GM21529 (cell line): ENCODE measurements at regions not wholly inside any gene's neighbourhood (a gene's known extent, or its start where the extent isn't known, plus 50 kb on each side); places are given as distances from the start of the nearest gene placed in this dataset.
"Not testable (repeated sequence)": the region's sequence is repeated elsewhere in the genome, so short reads cannot be mapped to it uniquely, and the experiment has no call there.

Experiments used
- ATAC-seq: cut with Tn5 transposase; IDR thresholded peaks from one replicate; pipeline ENCODE4 v1.9.1; 2021; ENCODE audit not compliant: unreplicated experiment

DNA sequence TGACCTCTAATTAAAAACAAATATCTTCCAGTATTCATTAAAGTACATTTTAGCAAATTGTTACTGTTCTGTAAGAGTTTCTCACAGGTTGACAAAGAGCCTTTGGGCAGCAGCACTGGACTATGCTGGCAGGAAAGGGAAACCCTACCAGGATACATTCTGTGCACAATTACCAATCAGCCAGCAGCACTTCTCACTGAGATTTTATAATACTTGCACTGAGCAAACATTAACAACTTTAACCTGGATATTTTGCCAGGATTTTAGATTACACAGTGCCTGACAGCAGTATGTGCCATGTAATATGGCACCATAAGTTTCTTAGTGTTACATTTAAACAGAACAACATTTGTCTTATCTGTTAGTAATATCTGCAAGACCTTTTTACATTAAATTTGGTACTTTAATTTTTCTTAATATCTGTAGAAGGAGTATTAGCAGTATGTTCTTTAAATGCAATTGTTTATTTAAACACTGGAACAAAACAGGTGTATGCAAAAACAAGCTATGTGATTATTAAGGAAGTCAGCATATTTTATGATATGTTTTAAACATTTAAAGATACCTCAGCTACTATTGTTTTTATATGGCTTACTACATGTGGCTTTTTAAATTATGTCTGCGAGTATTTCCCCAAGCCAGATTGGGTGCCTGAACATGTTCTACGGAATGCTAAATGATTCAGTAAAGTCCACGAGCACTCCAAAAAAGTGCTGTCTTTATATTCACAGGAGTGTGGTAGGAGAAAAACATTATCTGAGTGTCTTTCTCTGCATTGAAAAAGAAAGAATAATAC lies 699.0 kb upstream of the LUZP2 start:
- ATAC-seq, result no peak

DNA sequence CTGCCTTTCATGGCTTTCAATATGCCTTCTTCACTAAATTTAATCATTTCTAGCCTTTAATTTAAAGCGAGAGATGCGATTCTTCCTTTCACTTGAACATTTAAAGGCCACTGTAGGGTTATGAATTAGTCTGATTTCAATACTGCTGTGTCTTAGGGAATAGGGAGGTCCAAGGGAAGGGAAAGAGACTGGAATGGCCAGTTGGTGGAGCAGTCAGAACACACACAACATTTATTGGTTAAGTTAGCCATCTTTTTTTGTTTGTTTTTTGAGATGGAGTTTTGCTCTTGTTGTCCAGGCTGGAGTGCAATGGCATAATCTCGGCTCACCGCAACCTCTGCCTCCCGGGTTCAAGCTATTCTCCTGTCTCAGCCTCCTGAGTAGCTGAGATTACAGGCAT lies 662.5 kb upstream of the LUZP2 start:
- ATAC-seq, result not testable (repeated sequence)

DNA sequence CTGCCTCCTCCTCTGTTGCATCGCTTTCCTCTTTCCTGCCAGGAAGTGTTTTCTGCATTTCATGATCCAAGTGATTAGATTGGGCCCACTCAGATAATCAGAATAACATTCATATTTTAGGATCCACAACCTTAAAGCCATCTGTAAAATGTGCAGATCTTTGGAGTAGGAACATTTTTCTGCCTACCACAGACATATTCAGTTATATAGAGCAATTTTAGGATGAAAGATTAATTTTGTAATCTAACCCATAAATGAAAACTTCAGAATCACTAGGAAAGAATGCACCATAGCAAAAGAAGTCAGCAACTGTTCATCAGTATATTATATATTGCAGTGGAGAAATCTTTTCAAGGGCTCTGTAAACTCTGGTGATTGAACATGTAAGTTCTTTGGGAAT lies 659.9 kb upstream of the LUZP2 start:
- ATAC-seq, result no peak

DNA sequence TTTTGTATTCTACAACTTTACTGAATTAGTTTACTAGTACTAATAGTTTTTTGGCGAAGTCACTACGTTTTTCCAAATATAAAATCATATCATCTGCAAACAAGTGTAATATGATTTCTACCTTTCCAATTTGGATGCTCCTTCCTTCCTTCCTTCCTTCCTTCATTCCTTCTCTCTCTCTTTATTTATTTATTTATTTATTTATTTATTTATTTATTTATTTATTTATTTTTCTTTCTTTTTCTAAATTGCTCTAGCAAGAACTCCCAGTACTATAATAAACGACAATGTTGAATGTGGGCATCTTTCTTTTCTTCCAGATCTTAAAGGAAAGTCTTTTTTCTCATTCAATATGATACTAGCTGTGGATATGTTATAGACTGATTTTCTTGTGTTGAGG lies 656.0 kb upstream of the LUZP2 start:
- ATAC-seq, result no peak

DNA sequence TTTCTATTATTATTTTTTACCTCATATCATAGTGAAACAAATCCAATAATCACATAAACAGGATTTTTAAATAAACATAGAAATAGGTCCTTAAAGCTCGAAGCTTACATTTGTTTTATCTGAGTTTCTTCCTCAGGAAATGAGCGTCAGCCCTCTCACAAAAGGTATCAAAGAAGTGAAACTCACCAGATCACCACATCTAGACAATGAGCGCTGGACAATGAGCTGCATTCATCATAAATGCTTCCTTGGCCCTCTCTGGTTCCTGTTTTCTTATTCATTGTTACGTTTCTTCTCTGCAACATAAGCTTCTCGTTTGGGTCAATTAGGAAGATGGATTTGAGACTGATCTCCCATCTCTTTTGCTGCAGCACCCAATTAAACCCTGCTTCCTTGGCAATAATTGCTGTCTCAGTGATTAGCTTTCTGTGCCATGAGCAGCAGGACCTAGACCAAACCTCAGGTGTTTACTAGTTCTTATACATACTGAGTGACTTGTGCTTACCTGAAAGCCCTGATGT lies 649.9 kb upstream of the LUZP2 start:
- ATAC-seq, result no peak

DNA sequence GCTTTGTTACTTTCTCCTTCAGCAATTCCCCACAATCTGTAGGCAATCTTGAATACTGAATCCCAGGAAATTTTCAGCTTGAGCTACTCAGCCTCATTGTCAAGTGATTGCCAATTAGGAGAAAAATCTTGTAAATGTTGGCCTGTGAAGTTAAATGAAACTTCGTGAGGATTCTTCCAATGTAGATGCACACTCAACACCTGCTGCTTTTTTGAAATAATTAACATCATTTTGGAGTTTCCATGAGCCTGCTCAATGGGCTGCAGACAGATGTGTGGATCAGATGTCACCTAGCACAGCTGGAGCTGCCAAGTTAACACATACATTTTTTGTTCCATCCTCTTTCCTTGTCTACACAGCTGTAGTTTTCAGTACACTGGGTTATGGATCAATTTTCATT lies 645.6 kb upstream of the LUZP2 start:
- ATAC-seq, result no peak

DNA sequence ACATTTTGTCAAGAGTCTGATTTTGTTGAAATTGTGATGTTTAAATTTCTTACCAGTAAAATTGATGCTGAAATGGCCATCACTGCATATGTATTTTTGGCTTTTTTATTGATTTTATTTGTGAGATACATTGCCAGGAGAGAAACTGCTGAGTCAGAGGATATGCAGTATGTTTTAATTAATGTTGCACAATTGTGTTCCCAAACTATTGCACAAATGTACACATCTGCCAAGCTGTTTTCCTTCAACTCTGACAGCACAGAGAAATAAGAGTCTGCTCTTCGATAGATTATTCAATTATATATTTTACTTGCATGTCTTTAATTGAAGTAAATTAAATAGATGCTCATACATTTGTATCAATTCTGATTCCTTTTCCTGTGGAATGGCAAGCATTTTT lies 640.2 kb upstream of the LUZP2 start:
- ATAC-seq, result no peak

DNA sequence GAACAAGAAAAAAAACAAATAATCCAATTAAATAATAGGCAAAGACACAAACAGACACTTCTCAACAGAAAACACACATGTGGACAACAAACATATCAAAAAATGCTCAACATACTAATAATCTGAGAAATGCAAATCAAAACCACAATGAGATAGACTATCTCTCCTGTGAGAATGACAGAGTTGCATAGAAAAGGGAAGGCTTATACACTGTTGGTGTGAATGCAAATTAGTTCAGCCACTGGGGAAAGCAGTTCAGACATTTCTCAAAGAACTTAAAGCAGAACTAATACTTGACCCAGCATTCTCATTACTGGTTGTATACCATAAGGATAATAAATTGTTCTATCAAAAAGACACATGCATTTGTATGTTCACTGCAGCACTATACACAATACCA lies 637.8 kb upstream of the LUZP2 start:
- ATAC-seq, result no peak

DNA sequence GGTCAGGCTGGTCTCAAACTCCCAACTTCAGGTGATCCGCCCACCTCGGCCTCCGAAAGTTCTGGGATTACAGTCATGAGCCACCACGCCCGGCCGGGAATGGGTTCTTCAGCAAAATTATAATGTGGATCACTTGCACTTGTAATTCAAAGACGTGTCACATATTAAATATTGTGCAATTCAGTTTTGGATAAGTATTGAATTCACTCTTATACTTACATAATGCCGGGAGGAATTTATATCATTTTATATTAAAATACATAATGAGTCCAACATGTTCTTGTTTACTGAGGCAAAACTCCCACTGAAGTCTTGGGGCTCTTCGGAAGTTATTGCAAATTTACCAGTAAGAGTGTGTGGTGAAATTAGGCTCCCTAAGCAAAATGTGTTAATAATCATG lies 635.2 kb upstream of the LUZP2 start:
- no peak for ATAC-seq

DNA sequence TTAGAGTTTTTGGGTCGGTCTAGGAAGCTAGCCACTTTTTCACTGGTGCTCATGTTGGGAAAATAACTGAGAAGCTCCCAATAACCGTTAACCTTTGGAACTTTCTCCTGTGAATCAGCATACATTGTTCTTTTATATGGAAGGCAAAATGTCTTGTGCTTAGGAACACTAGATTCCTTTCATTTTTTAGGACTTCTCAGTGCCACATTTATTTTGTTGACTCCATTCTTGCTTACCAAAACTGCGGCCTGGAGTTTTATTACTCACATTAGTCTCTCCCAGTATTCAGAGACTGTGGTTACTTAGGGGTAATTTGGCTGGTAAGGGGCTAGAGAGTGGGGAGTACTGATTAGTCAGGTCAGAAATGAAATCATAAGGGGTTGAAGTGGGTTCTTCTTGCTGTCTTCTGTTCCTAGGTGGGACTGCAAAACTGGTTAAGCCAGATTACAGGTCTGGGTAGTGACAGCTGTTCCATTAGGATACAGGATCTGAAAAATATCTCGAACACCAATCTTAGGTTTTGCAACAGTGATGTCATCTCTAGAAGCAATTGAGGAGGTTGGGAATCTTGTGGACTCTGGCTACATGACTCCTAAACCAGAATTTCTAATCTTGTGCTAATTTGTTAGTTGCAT lies 631.4 kb upstream of the LUZP2 start:
- ATAC-seq, result no peak

DNA sequence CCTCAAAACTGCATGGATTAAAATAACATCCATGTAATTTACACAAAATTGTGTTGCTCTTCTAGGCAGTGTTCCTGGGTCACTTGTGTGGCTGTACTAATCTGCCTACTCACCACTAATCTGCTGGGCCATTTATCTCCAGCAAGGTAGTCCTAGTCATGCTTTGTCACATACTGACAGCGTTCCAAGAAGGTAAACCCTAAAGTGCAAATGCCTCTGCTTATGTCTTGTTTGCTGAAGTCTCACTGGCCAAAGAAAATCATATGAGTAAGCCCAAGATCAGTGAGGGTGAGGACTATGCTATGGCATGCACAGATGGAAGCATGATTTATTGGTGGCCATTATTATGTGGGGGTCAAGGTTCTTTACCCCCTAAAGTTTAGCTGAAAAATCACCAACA lies 630.2 kb upstream of the LUZP2 start:
- ATAC-seq, result no peak

DNA sequence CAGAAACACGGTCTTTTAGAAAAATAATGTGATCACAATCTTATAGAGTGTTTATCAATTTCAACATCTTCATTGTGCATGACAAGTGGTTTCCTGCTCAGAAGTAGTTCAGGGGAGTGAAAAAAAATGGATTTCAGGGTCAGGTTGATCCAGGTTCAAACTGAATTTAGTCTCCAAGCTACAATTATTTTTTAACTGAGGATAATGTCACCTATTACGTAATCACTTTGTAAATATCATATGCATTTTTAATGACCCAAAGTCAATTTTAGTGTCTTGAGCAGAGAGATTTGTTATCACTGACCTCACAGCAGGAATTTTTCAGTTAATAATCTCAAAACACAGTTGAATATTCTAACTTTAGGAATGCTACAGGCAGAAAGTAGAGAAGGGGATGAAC lies 627.2 kb upstream of the LUZP2 start:
- no peak for ATAC-seq

DNA sequence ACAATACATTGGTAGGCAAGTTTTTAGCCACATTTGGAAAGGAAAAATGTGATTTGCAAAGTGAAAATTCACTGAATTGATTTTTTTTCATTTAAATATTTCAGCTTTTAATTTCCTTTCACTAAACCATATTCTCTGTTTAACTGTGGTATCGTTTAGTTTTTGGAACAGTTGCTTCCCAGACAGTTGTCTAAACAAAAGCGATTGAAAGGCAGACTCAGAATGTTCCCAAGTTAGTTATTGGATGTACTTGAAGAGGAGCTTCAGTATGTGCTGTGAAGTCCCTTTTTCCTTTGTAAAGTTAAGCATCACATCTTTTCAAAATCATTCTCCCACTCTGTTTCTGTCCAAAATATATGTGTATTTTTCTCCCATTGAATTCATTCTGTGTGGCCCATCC lies 623.4 kb upstream of the LUZP2 start:
- ATAC-seq, result no peak

DNA sequence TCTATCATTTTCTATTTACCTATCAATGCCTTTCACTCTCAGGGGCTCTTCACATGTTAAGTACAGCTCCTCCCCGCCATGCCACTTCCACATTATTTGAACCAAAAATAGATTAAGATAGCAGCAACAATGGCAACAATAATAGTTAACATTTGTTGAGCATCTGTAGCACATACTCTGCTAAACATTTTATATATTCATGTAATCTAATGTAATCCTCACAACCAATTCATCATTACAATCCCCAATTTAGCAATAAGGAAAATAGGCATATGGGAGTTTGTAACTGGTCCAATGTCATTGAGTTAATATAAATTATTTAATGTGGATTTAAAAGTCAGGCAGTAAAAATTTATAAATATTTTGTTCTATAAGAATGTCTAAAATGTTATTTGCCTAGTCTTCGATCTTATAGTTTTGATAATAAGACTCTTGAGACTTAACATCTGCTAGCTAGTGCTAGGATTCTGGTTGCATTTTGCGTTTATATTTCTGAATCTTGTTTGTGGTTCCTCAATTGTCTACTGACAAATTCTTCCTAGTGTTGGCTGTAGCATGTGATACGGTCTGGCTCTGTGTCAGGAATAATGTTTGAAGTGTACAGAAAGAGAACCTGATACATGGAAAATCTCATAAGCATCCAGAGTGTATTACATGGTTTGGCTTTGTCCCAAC lies 621.5 kb upstream of the LUZP2 start:
- ATAC-seq, result no peak

DNA sequence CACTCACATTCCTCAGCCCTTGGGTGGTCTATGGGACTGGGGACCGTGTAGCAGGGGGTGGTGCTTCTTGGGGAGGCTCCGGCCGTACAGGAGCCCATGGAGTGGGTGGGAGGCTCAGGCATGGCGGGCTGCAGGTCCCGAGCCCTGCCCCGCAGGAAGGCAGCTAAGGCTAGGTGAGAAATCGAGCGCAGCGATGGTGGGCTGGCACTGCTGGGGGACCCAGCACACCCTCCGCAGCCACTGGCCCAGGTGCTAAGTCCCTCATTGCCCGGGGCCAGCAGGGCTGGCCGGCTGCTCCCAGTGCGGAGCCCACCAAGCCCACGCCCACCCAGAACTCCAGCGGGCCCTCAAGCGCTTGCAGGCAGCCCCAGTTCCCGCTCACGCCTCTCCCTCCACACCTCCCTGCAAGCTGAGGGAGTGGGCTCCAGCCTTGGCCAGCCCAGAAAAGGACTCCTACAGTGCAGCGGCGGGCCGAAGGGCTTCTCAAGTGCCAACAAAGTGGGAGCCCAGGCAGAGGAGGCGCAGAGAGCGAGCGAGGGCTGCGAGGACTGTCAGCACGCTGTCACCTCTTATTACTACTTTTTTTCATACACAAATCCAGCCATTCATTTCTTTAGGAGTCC lies 613.3 kb upstream of the LUZP2 start:
- ATAC-seq, result not testable (repeated sequence)

DNA sequence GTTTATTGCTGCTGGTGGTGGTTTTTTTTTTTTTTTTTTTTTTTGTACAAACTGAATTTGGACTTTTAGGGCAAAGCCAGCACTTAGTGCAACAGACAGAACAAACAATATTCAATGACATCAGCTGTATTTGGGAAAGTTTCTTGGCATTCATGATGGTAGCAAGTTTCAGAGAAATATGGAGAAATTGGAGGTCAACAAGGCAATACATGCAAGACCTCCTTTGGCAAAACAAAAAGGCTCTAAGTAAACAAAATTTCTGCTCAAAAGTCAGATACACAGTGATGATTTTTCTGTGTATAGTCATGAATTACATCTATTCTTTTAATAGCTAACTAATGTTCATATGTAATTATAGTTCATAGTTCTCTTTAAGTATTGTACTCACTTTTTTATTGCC lies 612.5 kb upstream of the LUZP2 start:
- ATAC-seq, result no peak

DNA sequence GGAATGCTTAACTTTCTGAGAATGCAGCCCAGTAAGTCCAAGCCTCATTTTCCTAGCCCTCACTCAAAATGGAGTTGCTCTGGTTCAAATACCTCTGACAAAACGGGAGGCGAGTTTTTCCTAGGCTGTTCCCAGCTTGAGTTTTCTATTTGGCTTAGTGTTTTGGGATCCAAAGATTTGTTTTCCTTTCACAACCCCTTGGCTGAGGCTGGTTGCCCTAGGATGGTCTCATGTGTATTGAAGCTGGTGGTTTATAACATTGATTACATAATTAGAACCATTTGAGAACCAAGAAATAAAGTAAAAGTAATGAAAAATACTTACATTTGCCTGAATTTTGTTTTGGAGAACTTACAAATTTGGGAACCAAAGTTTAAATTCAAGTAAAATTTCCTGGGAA lies 611.1 kb upstream of the LUZP2 start:
- ATAC-seq, result no peak

DNA sequence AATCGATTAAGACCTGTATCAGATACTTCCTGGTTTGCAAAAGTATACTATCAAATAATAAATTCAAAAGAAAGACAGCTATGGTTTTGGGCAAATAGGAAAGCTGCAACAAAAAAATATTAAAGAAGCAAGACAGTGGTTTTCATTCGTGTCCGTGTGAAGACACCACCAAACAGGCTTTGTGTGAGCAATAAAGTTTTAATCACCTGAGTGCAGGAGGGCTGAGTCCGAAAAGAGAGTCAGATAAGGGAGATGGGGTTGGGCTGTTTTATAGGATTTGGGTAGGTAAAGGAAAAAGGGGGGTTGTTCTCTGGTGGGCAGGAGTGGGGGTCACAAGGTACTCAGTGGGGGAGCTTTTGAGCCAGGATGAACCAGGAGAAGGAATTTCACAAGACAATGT lies 609.7 kb upstream of the LUZP2 start:
- not testable (repeated sequence) for ATAC-seq

DNA sequence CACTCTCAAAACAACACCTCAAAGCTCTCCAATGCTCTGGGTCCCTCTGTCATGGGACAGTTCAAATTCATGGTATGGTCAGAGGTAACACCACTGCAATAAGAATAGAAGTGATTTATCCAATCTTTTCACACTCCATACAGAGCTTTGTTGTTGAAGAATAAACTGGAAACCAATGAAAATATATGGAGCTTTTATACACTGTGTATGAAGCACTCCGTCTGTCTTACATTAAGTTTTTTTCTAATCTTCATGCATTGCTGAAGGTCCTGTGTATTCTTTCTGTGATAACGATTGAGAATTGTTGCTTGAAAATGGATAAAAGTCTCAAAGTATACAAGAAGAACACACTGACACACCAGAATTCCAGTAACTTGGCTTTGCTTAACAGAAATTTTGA lies 603.7 kb upstream of the LUZP2 start:
- no peak for ATAC-seq

DNA sequence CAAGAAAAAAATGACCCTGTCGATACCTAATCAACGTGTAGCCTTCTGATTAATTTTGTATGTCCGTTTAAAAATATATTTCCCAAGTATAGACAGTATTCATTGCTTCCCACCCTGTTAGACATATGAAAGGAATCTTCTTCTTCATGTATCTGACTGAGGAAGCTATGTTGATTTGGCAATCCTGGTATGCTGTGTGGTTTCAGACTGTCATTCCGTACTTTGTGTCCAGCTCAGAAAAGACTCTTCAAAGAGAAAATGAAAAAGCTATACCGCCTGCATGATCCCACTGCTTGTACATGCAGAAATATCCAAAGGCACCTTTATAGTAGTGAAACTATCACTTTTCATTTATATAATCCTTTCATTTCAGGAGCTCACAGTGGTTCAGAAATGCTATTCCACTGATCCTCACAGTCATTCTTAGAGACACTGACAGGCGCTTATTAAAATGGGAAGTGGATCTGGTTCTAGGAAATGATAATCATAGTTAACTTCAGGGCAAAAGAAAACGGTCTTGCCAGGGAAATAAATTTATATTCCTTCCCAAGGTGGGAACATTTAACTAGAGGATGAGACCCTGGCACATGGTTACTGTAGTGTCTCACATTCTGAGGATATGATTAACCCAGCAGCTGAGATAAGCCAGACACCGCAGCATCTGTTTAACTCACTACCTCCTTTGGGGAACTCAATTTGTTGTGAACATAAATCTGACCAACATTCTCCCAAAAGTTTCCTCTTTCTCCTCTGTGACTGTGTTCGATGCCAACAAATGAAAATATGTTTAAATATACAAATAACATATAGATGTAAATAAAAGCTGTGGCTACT lies 599.2 kb upstream of the LUZP2 start:
- no peak for ATAC-seq
